GM23338 (cell line): ENCODE measurements at regions not wholly inside any gene's neighbourhood (a gene's known extent, or its start where the extent isn't known, plus 50 kb on each side); places are given as distances from the start of the nearest gene placed in this dataset.

Experiments used
- CREB1 ChIP-seq: fragments of 250-450 bp; sonication (Bioruptor Pico); IDR thresholded peaks from 2 replicates; pipeline ENCODE4 v1.5.0; 2020; ENCODE audit warnings: low read depth, mild to moderate bottlenecking, moderate library complexity
- CTCF ChIP-seq, 2 experiments: fragments of 200-600 bp in 1 of 2; sonication (generic) in 1 of 2; conservative IDR thresholded peaks; 2 replicates each; pipeline versions ENCODE4 v1.5.1 to v1.6.1; 2016 to 2017; ENCODE audit warnings: antibody characterized with exemption in 2 of 2, low read depth in 2 of 2, mild to moderate bottlenecking in 2 of 2, moderate library complexity in 1 of 2
- ETS1 ChIP-seq: IDR thresholded peaks from 2 replicates; pipeline ENCODE4 v1.6.1; 2016; ENCODE audit warnings: antibody characterized with exemption
- EZH2 ChIP-seq: fragments of 200-600 bp; sonication (generic); IDR thresholded peaks from one replicate; pipeline ENCODE4 v1.8.0; 2017; ENCODE audit warnings: antibody characterized with exemption, mild to moderate bottlenecking, low read depth; ENCODE audit not compliant: unreplicated experiment
- EZH2phosphoT487 ChIP-seq: fragments of 200-600 bp; sonication (generic); IDR thresholded peaks from one replicate; pipeline ENCODE4 v1.8.1; 2018; ENCODE audit warnings: antibody characterized with exemption; ENCODE audit not compliant: unreplicated experiment
- JUNB ChIP-seq: IDR thresholded peaks from one replicate; pipeline ENCODE4 v1.6.1; 2016; ENCODE audit warnings: antibody characterized with exemption; ENCODE audit not compliant: unreplicated experiment
- NANOG ChIP-seq: IDR thresholded peaks from 2 replicates; pipeline ENCODE4 v1.6.1; 2016; ENCODE audit warnings: antibody characterized with exemption, borderline replicate concordance
- POLR2AphosphoS5 ChIP-seq: IDR thresholded peaks from 2 replicates; pipeline ENCODE4 v1.6.1; 2016; ENCODE audit warnings: antibody characterized with exemption, low read depth
- REST ChIP-seq: IDR thresholded peaks from one replicate; pipeline ENCODE4 v1.6.1; 2018; ENCODE audit warnings: antibody characterized with exemption; ENCODE audit not compliant: unreplicated experiment
- ZNF114 ChIP-seq: fragments of 250-450 bp; sonication (Bioruptor Pico); IDR thresholded peaks from 2 replicates; pipeline ENCODE4 v1.5.0; 2020; ENCODE audit warnings: mild to moderate bottlenecking, moderate library complexity

GRCh38 chr12:24360907-24361306 is 411.4 kb upstream of the SOX5 start:
- TF ChIP-seq EZH2 (no peak), CTCF (conservative IDR thresholded peaks at IDR 0.05; ENCODE audit: low read depth in 2 of 2) (no peak), NANOG (no peak), EZH2phosphoT487 (no peak), POLR2AphosphoS5 (no peak), REST (no peak), JUNB (no peak), CREB1 (CRISPR knock-in tag) (no peak), ZNF114 (no peak), ETS1 (no peak)
